ENCODE measurements at regions not wholly inside any gene's neighbourhood (a gene's known extent, or its start where the extent isn't known, plus 50 kb on each side); places are given as distances from the start of the nearest gene placed in this dataset.
A peak's percentile ranks its signal among the peaks of the same experiment; 100 is the strongest.
"Not testable (repeated sequence)": the region's sequence is repeated elsewhere in the genome, so short reads cannot be mapped to it uniquely, and the experiment has no call there.

DNA sequence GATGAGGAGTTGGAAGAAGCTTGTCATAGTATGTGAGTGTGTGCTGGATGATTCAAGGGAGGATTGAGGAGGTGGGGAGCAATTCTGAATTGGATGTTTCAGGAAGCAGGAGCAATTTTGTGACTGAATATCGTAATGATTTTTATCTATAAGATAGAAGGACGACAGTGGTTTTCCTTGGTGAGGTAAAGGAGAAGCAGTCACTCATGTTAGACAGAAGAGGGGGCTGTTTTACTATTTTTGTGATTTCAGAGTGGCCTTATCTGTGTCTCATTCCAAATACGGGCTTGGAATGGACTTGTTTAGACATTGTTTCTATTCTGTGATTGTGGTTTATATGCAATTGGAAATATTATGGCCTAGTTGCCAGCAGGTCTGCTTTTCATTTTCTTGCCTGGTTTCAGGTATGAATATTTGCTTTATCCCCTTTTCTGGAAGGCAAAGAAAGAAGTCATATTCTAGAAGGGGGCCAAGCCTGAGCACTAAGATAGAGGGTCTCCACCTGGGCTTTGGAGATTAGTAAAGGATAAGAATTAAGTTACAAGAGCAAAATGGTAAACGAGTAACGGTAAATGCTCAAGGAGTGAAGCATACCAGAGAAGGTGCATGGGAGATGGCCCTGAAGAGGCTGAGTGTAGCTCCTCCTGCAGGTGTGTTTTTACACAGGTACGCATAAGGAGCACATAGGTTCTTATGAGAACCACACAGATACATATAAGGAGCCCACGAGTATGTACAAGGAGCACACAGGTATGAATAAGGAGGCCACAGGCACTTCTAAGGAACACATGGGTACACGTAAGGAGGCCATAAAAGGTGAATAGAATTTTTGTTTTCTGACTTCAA is 124.6 kb upstream of the KCNAB1 start:
- peak; percentile 2 for DNase-seq

DNA sequence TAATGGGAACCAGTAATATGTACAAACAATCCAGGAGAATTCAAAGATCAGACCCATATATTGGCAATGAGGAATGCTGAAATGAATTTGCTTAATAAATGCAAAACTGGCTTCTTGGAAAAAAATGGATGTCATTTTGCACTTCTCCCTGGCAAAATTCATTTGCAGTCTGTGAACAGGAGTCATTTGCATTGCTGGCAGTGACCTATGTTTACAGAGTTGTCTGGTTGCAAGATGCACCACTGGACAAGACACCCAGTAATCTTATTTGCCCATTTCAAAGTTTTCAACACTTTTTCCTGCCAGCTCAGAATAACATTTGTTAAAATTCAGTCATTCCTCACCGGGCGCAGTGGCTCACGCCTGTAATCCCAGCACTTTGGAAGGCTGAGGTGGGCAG is 123.5 kb upstream of the KCNAB1 start:
- DNase-seq = no peak

DNA sequence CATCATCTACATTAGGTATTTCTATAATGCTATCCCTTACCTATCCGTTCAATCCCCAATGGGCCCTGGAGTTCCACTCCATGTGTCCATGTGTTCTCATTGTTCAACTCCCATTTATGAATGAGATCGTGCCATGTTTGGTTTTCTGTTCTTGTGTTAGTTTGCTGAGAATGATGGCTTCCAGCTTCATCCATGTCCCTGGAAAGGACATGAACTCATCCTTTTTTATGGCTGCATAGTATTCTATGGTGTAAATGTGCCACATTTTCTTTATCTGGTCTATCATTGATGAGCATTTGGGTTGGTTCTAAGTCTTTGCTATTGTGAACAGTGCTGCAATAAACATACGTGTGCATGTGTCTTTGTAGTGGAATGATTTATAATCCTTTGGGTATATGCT is 122.2 kb upstream of the KCNAB1 start:
- not testable (repeated sequence) for DNase-seq

DNA sequence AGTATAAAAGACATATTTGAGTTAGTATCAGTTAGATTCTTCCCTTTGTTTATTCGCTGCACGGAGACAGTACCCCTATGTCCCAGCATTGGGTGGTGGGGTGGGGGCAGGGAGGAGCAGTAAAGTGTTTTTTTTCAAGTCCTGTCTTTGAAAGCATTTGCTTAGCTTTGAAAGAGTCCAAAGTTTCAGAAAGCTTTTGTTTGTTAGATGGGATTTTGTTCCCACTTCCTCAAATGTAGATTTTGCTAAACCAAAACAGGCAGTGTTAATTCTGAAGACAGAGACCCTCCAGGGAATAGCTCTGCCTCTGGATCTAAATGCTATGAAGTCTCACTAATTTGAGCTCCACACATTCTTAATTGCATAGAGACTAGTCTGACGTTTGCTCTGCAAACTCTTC is 114.6 kb upstream of the KCNAB1 start:
- no peak for DNase-seq

DNA sequence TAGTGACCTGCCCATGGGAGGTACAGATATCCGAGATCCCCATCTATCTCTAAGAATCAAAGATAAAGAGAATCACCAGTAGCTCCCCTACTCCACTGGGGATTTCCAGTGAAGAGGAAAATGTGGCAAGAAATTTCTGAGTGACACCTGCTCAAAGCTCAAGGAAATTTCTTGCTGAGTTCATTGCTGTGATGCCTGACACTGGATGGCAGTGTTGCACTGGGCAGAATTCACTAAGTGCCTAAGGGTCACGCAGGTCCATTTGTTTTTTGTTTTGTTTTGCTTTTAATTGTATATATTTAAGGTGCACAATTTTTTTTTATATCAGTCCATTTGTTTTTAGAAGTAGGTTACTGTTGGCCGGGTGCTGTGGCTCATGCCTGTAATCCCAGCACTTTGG is 109.5 kb upstream of the KCNAB1 start:
- peak; percentile 3 for DNase-seq

DNA sequence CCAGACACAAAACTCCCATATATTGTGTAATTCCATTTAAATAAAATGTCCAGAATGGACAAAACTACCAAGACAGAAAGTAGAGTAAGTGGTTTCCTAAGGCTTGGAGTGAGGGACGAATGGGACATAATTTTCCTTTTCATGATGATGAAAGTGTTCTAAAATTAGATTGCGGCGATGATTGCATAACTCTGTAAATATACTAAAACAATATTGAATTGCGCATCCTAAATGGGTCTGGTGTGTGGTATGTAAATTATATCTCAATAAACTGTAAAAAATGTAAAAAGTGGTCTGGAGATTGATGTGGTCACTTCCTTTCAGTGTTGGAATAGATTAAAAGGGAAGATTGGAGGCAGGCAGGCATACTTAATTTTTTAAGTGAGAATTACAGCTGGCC is 105.9 kb upstream of the KCNAB1 start:
- no peak for DNase-seq

DNA sequence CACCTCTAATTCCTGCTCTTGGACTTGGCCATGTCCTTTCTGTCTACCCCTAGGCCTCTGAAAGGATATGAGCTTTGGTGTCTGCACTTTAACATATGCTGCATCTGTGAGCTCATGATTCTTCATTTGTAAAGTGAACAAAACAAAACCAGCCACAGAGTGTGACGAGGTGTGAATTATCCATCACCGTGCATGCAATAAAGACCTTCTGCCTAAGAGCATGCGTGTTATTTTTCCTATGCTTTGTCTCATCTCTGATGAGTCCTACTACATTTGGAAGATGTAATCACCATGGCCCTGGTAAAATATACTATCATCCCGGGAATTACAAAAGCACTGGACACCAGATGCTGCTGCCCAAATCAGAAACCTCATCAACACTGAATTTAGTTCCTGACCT is 103.5 kb upstream of the KCNAB1 start:
- no peak for DNase-seq

DNA sequence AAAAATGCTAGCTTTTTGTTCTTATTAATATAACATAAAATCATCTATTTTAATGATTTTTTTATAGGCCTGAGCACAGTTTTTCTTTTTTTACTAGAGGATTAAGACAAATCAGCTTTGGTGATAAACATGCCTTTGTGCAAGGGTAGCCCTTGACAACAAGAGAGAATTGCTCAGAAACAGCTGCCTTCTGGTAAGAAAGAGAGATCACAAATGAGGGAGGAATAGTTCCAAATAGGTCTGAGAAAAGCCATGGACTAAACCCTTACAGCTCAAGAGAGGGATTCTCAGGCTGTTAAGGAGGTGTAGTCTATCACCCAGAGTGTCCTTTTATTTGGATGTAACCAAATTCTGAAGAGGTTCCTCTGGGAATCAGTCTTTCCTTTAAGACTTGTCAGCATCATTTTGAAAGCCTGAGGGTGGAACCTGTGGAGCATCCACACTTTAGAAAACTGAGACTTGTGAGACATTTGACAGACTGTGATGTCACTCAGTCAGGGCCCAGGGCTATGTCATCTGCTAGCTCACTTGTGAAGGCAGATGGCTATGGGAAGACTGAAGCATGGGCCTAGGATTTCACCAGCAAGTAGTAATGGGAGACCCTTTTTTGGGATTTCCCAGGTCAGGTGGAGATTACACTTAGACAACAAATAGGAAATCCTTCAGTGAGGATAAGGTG is 102.9 kb upstream of the KCNAB1 start:
- DNase-seq = no peak

DNA sequence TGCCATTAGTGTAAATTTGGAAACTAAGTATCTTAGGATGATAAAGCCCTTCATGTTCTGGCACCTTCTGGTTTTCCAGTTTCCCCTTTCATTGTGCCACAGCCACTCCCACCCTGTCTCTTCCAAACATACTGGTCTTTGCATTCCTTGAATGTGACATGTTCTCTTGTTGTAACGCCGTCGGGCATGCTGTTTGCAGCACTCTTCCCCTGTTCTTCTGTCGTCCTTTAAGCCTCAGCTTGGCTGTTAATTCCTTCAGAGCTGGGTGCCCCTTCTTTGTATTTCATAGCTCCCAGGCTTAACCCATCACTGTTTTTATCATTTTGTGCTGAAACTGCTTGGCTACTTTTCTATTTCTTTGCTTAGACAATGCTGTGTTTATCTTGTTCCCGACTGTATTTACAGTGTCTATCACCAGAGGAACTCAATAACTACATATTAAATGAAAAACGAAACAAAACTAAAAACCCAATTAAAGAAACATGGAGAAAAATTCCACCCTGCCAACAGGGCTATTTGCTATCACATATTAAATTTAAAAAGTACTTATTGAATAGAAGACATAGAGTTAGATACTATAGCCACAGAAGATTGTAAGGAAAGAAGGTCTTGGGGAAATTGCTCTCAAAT is 95.4 kb upstream of the KCNAB1 start:
- DNase-seq = no peak

DNA sequence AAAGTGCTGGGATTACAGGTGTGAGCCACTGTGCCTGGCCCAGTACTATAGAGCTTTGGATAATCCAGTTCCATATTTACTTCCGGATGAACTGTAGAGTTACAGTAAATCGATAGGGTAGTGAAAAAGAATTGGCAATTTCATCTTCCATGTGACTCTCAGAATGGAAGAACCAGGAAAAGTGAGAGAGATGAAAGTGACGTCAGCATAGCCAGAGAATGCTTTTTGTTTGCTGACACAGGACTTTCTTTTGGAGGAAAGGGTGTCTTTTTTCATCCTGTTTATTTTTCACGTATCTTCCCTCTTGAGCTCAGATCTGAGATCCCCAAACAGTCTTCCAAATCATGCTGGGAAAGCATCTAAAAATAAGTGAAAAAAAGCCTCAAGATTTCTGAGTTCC is 91.2 kb upstream of the KCNAB1 start:
- no peak for DNase-seq

DNA sequence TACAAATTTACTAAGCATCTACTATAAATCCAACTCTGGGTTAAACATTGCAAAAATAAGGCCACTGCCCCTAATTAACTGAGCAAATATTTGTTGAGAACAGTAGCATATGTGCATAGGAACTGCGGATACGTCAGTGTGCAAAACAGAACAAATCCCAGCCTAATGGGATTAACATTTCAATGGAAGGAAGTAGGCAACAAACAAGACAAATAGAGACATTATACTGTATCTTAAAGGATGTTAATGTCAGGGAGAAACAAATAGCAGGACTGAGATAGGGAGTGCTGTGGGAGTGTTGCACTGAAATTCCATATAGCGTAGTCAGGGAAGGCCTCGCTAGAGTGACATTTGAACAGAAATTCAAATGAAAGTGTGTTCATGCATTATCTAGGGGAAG is 89.7 kb upstream of the KCNAB1 start:
- DNase-seq = no peak

DNA sequence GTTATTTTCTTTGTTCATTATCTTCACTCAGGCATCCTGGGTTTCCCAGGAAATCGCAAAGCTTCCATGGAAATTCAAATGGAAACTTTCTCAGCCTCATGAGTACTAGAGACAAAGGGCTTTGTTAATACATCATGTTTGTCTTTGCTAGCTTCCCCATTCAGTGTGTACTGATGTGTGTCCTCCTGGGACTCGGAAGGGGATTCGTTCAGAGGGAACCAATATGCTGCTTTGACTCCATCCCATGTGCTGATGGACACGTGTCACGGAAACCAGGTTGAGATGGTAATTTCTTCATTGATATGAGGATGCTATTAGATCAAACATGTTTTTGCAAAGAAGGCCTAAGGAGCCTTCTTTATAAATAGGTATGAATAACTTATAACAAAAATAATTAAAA is 87.0 kb upstream of the KCNAB1 start:
- DNase-seq = peak; percentile 9

DNA sequence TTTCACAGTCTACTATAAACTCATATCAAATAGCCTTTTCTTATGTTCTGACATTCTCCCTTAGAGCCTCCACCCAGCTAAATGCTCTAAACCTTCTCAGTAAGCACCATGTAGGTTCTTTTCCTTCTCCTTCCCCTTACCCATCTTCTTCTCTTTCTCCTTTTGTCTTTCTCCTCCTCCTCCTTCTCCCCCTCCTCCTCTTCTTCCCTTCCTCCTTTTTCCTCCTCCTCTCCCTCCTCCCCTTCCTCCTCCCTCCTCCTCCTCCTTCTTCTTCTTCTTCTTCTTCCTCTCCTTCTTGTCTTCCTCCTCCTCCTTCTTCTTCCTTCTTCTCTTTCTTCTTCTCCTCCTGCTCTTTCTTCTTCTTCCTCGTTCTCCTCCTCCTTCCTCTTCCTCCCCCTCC is 85.2 kb upstream of the KCNAB1 start:
- DNase-seq = no peak

DNA sequence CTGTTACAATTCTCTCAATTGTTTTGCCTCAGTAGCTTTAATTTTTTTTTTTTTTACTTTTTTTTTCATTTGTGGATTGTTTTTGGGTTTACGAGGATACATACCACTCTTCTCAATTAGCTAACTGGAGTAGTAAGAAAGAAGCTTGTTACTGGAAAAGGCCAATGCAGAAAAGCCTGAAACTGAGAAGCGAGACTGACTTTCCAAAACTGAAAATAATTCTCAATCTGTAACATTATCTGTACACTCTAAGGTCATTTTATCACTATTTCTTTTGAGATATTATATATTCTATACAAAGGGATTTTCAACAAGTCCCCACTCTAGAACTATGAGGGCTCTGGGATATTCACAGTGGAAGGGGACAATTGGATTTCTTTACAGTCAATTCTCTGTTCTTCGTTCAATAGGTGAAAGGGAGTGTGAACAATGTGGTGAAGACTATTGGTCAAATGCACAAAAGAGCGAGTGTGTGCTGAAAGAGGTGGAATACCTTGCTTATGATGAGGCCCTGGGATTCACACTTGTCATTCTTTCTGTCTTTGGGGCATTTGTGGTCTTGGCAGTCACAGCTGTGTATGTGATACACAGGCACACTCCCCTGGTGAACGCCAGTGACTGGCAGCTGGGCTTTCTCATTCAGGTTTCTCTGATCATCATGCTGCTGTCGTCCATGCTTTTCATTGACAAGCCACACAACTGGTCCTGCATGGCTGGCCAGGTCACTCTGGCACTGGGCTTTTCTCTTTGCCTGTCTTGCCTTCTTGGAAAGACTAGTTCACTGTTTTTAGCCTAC is 83.9 kb upstream of the KCNAB1 start:
- DNase-seq = no peak

DNA sequence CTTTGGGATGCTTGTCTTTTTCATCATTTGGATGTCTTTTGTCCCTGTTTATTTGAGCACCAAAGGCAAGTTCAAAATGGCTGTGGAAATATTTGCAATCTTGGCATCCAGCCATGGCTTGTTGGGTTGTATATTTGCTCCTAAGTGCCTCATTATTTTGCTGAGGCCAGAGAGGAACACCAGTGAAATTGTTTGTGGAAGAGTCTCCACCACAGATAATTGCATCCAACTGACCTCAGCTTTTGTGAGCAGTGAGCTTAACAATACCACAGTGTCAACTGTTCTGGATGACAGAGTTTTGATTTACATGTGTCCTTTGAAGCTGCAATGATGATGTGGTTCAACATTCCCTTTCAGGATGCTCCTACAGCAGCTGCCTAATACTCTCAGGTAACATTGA is 83.0 kb upstream of the KCNAB1 start:
- peak; percentile 16 for DNase-seq

DNA sequence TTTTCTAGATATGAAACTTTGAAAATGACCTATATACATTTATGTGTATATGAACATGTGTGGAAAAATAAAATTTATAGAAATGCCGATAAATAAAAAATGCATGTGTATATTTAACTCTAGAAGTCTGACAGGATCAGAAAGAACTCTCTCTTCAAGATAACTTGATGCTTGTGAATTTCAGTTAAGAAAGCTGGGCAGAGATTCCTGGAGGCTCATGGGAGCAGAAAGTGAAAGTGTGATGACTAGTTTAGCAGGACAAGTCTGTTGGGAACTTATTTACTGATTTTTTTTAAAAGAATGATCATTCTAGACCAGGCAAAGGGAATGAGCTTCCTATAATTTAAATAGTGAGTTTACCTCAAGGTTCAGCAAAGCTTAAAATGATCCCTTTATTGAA is 81.5 kb upstream of the KCNAB1 start:
- no peak for DNase-seq

DNA sequence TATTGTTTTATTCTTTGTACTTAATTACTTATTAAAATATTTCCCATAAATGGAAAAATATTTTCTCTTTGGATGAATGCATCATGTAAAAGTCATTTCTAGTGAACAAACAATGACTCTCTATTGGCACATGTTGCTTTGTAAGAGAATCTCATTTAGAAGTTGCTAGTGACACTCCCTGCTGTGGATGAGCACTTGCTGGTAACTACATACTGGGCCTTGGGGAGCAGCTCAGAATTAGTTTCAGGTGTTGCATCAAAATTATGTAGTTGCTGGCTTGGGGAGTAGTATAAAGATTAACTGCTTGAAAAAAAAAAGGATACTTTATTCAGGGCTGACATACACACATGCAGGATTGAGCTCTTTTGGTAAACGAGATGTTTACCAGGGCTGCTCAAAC is 80.3 kb upstream of the KCNAB1 start:
- DNase-seq = no peak

DNA sequence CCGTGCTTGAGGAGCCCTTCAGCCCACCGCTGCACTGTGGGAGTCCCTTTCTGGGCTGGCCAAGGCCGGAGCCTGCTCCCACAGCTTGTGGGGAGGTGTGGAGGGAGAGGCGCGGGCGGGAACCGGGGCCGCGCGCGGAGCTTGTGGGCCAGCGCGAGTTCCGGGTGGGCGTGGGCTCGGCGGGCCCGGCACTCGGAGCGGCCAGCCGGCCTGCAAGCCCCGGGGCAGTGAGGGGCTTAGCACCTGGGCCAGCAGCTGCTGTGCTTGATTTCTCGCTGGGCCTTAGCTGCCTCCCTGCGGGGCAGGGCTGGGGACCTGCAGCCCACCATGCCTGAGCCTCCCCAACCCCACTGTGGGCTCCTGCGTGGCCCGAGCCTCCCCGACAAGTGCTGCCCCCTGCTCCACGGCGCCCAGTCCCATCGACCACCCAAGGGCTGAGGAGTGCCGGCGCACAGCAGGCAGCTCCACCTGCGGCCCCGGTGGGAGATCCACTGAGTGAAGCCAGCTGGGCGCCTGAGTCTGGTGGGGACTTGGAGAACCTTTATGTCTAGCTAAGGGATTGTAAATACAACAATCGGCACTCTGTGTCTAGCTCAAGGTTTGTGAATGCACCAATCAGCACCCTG is 79.0 kb upstream of the KCNAB1 start:
- not testable (repeated sequence) for DNase-seq

DNA sequence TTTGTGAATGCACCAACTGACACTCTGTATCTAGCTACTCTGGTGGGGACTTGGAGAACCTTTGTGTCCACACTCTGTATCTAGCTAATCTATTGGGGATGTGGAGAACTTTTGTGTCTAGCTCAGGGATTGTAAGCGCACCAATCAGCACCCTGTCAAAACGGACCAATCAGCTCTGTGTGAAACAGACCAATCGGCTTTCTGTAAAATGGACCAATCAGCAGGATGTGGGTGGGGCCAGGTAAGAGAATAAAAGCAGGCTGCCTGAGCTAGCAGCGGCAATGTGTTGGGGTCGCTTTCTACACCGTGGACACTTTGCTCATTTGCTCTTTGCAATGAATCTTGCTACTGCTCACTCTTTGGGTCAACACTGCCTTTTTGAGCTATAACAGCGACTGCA is 78.5 kb upstream of the KCNAB1 start:
- DNase-seq = not testable (repeated sequence)

DNA sequence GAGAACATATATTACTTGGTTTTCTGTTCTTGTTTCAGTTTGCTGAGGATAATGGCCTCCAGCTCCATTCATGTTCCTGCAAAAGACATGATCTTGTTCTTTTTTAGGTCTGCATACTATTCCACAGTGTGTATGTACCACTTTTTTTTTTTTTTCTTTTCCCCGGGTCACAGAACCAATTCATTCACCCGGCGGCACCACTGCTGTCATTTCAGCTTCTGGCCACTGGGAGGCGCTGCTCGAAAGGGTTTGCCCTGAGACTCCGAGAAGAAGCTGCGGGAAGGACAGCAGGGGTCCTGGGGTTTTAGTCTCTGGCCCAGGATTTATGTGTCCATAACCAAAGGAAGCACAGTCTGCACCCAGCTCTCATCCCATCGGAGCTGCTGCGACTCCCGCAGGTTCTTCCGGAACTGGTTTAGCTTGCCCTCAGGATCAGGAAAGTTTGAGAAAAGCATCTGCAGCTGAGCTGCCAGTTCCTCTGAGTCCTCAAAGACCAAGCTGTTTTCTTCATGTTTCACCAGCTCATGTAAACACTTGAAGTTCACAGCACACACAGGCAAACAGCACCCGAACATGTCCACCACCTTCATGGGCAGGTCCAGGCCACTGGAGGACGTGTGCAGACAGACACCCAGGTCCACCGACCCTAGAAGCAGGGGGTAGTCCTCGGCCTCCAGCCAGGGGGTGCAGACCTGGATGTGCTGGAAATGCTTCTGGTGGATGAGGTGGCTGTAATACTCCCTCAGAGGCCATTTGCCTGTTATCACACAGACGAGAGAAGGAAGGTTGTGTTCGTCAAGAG is 76.3 kb upstream of the KCNAB1 start:
- DNase-seq = not testable (repeated sequence)

DNA sequence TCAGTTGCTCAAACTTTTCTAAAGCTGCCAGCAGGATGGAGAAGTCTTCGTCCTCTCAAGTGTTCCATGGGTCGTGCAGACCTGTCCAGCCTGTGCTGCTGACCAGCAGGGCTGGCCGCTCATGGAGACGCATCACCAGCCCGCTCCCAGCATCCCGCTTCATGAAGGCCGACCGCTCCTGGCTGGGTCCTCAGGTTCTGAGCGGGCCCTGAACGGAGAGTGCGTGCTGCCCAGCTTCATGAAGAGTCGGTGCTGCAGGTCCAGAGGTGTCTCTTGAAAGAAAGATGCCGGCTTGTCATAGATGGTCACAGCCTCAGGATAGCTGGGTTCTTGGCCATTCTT is 75.8 kb upstream of the KCNAB1 start:
- DNase-seq = no peak

DNA sequence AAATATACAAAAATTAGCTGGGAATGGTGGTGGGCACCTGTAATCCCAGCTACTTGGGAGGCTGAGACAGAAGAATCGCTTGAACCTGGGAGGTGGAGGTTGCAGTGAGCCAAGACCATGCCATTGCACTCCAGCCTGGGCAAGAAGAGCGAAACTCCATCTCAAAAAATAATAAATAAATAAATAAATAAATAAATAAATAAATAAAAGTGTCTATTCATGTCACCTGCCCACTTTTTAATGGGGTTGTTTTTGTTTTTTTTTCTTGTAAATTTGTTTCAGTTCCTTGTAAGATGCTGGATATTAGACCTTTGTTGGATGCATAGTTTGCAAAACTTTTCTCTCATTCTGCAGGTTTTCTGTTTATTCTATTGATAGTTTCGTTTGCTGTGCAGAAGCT is 71.9 kb upstream of the KCNAB1 start:
- not testable (repeated sequence) for DNase-seq
